Keratinocyte (primary cell): ENCODE measurements at regions not wholly inside any gene's neighbourhood (a gene's known extent, or its start where the extent isn't known, plus 50 kb on each side); places are given as distances from the start of the nearest gene placed in this dataset.

Experiments
- DNase-seq: peaks from one replicate; pipeline ENCODE4 v3.0.0-alpha.2; 2011; ENCODE audit warnings: low read depth, missing footprints, low spot score
- FAIRE-seq: peaks from 2 replicates; lab custom pipeline; 2011; peaks lifted over from hg19 to GRCh38; lab: Jason Lieb, UNC
- H2AFZ ChIP-seq: 2 replicates; pipeline ENCODE4 v1.6.0; 2012; ENCODE audit warnings: low read length, control low read depth, inconsistent platforms; ENCODE audit not compliant: control insufficient read depth
- H3K27ac ChIP-seq: 2 replicates; pipeline ENCODE4 v1.5.1; 2011; ENCODE audit warnings: low read length; ENCODE audit not compliant: control insufficient read depth, insufficient read depth
- H3K27me3 ChIP-seq: 3 replicates; pipeline ENCODE4 v1.6.0; 2011; ENCODE audit warnings: low read length; ENCODE audit not compliant: control insufficient read depth, insufficient read depth; ENCODE audit errors: extremely low read depth
- H3K36me3 ChIP-seq, 2 experiments: 2 replicates in 1 of 2; 3 replicates in 1 of 2; pipeline ENCODE4 v1.5.1; 2011; ENCODE audit warnings: low read length in 2 of 2, mild to moderate bottlenecking in 1 of 2; ENCODE audit not compliant: control insufficient read depth in 2 of 2, insufficient read depth in 2 of 2; ENCODE audit errors: extremely low read depth in 1 of 2
- H3K4me1 ChIP-seq: 3 replicates; pipeline ENCODE4 v1.5.1; 2011; ENCODE audit warnings: low read length; ENCODE audit not compliant: control insufficient read depth, insufficient read depth; ENCODE audit errors: extremely low read depth
- H3K4me2 ChIP-seq: 3 replicates; pipeline ENCODE4 v1.6.0; 2011; ENCODE audit warnings: low read depth, low read length; ENCODE audit not compliant: control insufficient read depth, insufficient read depth; ENCODE audit errors: extremely low read depth
- H3K4me3 ChIP-seq, 3 experiments: fragments of 200-600 bp in 1 of 3; sonication (generic) in 1 of 3; 2 replicates in 2 of 3; 3 replicates in 1 of 3; pipeline ENCODE4 v1.5.1; 2011 to 2016; ENCODE audit warnings: low read length in 3 of 3, mild to moderate bottlenecking in 3 of 3, control low read depth in 2 of 3, inconsistent platforms in 1 of 3, low read depth in 1 of 3, mixed read lengths in 1 of 3, mixed run types in 1 of 3, moderate library complexity in 1 of 3; ENCODE audit not compliant: control insufficient read depth in 2 of 3, insufficient read depth in 2 of 3; ENCODE audit errors: extremely low read depth in 1 of 3
- H3K79me2 ChIP-seq: 2 replicates; pipeline ENCODE4 v1.6.0; 2012; ENCODE audit warnings: low read length; ENCODE audit not compliant: control insufficient read depth, insufficient read depth
- H3K9ac ChIP-seq: 3 replicates; pipeline ENCODE4 v1.6.0; 2011; ENCODE audit warnings: low read length; ENCODE audit not compliant: control insufficient read depth, insufficient read depth; ENCODE audit errors: extremely low read depth
- H3K9me1 ChIP-seq: 3 replicates; pipeline ENCODE4 v1.6.0; 2011; ENCODE audit warnings: low read length; ENCODE audit not compliant: control insufficient read depth, insufficient read depth; ENCODE audit errors: extremely low read depth
- H3K9me3 ChIP-seq: 2 replicates; pipeline ENCODE4 v1.5.1; 2012; ENCODE audit warnings: low read depth, low read length; ENCODE audit not compliant: control insufficient read depth
- H4K20me1 ChIP-seq: 3 replicates; pipeline ENCODE4 v1.6.0; 2011; ENCODE audit warnings: low read length; ENCODE audit not compliant: control insufficient read depth, insufficient read depth; ENCODE audit errors: extremely low read depth
- CTCF ChIP-seq, 3 experiments: IDR thresholded peaks in 1 of 3; conservative IDR thresholded peaks in 1 of 3; optimal IDR thresholded peaks in 1 of 3; 2 replicates in 2 of 3; 3 replicates in 1 of 3; pipeline versions ENCODE3 to v1.5.1; 2011; ENCODE audit warnings: low read length in 3 of 3, mild to moderate bottlenecking in 3 of 3, moderate library complexity in 2 of 3, control low read depth in 1 of 3, inconsistent platforms in 1 of 3; ENCODE audit not compliant: insufficient read depth in 2 of 3; ENCODE audit errors: extremely low read depth in 1 of 3
- EZH2 ChIP-seq: IDR thresholded peaks from one replicate; pipeline ENCODE4 v1.6.1; 2012; ENCODE audit warnings: inconsistent platforms, mild to moderate bottlenecking, low read length, moderate library complexity
- dilution Hi-C: fragments of 300-500 bp; cut with MboI; formaldehyde crosslinking; loops from one replicate; pipeline ENCODE4 v1.7.0; 2020; ENCODE audit warnings: low sequenced_read_pairs; ENCODE audit not compliant: extremely low pct_ligation_motif_present

GRCh38 chr3:5840056-5840455 lies 652.5 kb downstream of the EDEM1 start:
- no peaks in the 10 kb centered on the region for H3K36me3 ChIP-seq
- H3K79me2 ChIP-seq = no peaks in the 10 kb centered on the region
- H3K9ac ChIP-seq = no peak overlapping the region
- no peak for DNase-seq
- H3K9me1 ChIP-seq = no peaks in the 10 kb centered on the region
- no peaks in the 10 kb centered on the region for H3K27me3 ChIP-seq
- no peaks in the 10 kb centered on the region for H4K20me1 ChIP-seq
- H3K4me3 ChIP-seq = no peak overlapping the region
- dilution Hi-C loops = no loop called here
- no peaks in the 10 kb centered on the region for H3K9me3 ChIP-seq
- no peak for FAIRE-seq
- H3K4me2 ChIP-seq = no peak overlapping the region
- H3K27ac ChIP-seq = no peak overlapping the region
- no peak for TF ChIP-seq CTCF (optimal IDR thresholded peaks at IDR 0.05 in 1 of 3, IDR thresholded peaks at IDR 0.05 in 1 of 3, conservative IDR thresholded peaks at IDR 0.05 in 1 of 3; ENCODE audit: extremely low read depth in 1 of 3, insufficient read depth in 2 of 3, low read length in 3 of 3)
- TF ChIP-seq EZH2 = no peak
- no peaks in the 10 kb centered on the region for H3K4me1 ChIP-seq
- no peak overlapping the region for H2AFZ ChIP-seq

GRCh38 chr3:5841599-5841998 lies 654.1 kb downstream of the EDEM1 start:
- Histone ChIP-seq H3K4me3 (no peak overlapping the region), H2AFZ (no peak overlapping the region), H3K4me2 (no peak overlapping the region), H3K27ac (no peak overlapping the region), H3K36me3 (no peaks in the 10 kb centered on the region), H3K9me1 (no peaks in the 10 kb centered on the region), H3K4me1 (no peaks in the 10 kb centered on the region), H3K27me3 (no peaks in the 10 kb centered on the region), H3K9me3 (no peaks in the 10 kb centered on the region), H3K79me2 (no peaks in the 10 kb centered on the region), H3K9ac (no peak overlapping the region), H4K20me1 (no peaks in the 10 kb centered on the region)
- TF ChIP-seq EZH2 (no peak), CTCF (optimal IDR thresholded peaks at IDR 0.05 in 1 of 3, IDR thresholded peaks at IDR 0.05 in 1 of 3, conservative IDR thresholded peaks at IDR 0.05 in 1 of 3; ENCODE audit: extremely low read depth in 1 of 3, insufficient read depth in 2 of 3, low read length in 3 of 3) (no peak)
- no peak for FAIRE-seq
- dilution Hi-C loops = no loop called here
- DNase-seq = no peak
